OCI-LY1 (cell line): ENCODE measurements at regions not wholly inside any gene's neighbourhood (a gene's known extent, or its start where the extent isn't known, plus 50 kb on each side); places are given as distances from the start of the nearest gene placed in this dataset.
"Not testable (repeated sequence)": the region's sequence is repeated elsewhere in the genome, so short reads cannot be mapped to it uniquely, and the experiment has no call there.

Experiments
- H2AFZ ChIP-seq: fragments of 200-600 bp; sonication (generic), shearing (Covaris generic); 2 replicates; pipeline ENCODE4 v1.6.0; 2014; ENCODE audit warnings: antibody characterized with exemption, mild to moderate bottlenecking, low read length
- H3F3A ChIP-seq: fragments of 200-600 bp; sonication (generic), shearing (Covaris generic); 2 replicates; pipeline ENCODE4 v1.6.0; 2014; ENCODE audit warnings: mild to moderate bottlenecking, antibody characterized with exemption, low read length, moderate library complexity; ENCODE audit not compliant: insufficient read depth
- H3K27ac ChIP-seq: fragments of 200-600 bp; sonication (generic); 2 replicates; pipeline ENCODE4 v1.5.1; 2014; ENCODE audit warnings: low read length, mixed run types, mild to moderate bottlenecking, low read depth; ENCODE audit not compliant: poor library complexity, severe bottlenecking
- H3K27me3 ChIP-seq: fragments of 200-600 bp; sonication (generic); 2 replicates; pipeline ENCODE4 v1.6.0; 2014; ENCODE audit warnings: antibody characterized with exemption, mild to moderate bottlenecking, low read length, moderate library complexity; ENCODE audit not compliant: insufficient read depth
- H3K36me3 ChIP-seq: fragments of 200-600 bp; sonication (generic); 2 replicates; pipeline ENCODE4 v1.6.1; 2014; ENCODE audit warnings: mild to moderate bottlenecking, antibody characterized with exemption, low read length, moderate library complexity, mixed read lengths; ENCODE audit not compliant: insufficient read depth
- H3K4me1 ChIP-seq: fragments of 200-600 bp; sonication (generic); 2 replicates; pipeline ENCODE4 v1.5.1; 2014; ENCODE audit warnings: mild to moderate bottlenecking, low read length, moderate library complexity; ENCODE audit not compliant: insufficient read depth, severe bottlenecking
- H3K4me2 ChIP-seq: fragments of 200-600 bp; sonication (generic), shearing (Covaris generic); 2 replicates; pipeline ENCODE4 v1.6.1; 2014; ENCODE audit warnings: low read length
- H3K4me3 ChIP-seq: fragments of 200-600 bp; sonication (generic); 2 replicates; pipeline ENCODE4 v1.5.1; 2014; ENCODE audit warnings: low read length, low read depth, mild to moderate bottlenecking, mixed read lengths; ENCODE audit not compliant: poor library complexity, severe bottlenecking
- H3K79me2 ChIP-seq: fragments of 200-600 bp; shearing (Covaris generic); 2 replicates; pipeline ENCODE4 v1.6.1; 2016; ENCODE audit warnings: mixed run types, low read length, mixed read lengths; ENCODE audit not compliant: insufficient read depth
- H3K9ac ChIP-seq: fragments of 200-600 bp; sonication (generic), shearing (Covaris generic); 2 replicates; pipeline ENCODE4 v1.6.1; 2014; ENCODE audit warnings: mild to moderate bottlenecking, low read length, mixed read lengths
- H3K9me2 ChIP-seq: fragments of 200-600 bp; sonication (generic), shearing (Covaris generic); 2 replicates; pipeline ENCODE4 v1.6.1; 2014; ENCODE audit warnings: low read depth, mild to moderate bottlenecking, low read length, mixed read lengths
- H3K9me3 ChIP-seq: fragments of 200-600 bp; shearing (Covaris generic); 2 replicates; pipeline ENCODE4 v1.6.1; 2014; ENCODE audit warnings: low read length, mixed read lengths
- H4K20me1 ChIP-seq: fragments of 200-600 bp; sonication (generic), shearing (Covaris generic); 2 replicates; pipeline ENCODE4 v1.6.0; 2016; ENCODE audit warnings: mild to moderate bottlenecking, low read length; ENCODE audit not compliant: insufficient read depth
- CTCF ChIP-seq: fragments of 200-600 bp; sonication (generic), shearing (Covaris generic); IDR thresholded peaks from 2 replicates; pipeline ENCODE4 v1.5.1; 2017; ENCODE audit warnings: mild to moderate bottlenecking, antibody characterized with exemption, low read length, moderate library complexity, mixed read lengths
- EZH2 ChIP-seq: fragments of 200-600 bp; sonication (generic), shearing (Covaris generic); IDR thresholded peaks from 2 replicates; pipeline ENCODE4 v1.8.0; 2017; ENCODE audit warnings: borderline replicate concordance, mixed run types, mild to moderate bottlenecking, antibody characterized with exemption, low read length, moderate library complexity, mixed read lengths

- Histone ChIP-seq H3K4me2 (no peak overlapping the region), H3K4me3 (no peak overlapping the region), H3F3A (no peaks in the 10 kb centered on the region), H3K9me2 (no peaks in the 10 kb centered on the region), H3K79me2 (no peaks in the 10 kb centered on the region), H3K9ac (no peak overlapping the region), H3K4me1 (peaks cover 57% of the 10 kb centered on the region), H4K20me1 (no peaks in the 10 kb centered on the region), H3K27me3 (no peaks in the 10 kb centered on the region), H2AFZ (no peak overlapping the region), H3K27ac (peak overlapping the region; percentile 82), H3K9me3 (no peaks in the 10 kb centered on the region), H3K36me3 (no peaks in the 10 kb centered on the region)
- TF ChIP-seq CTCF: no peak
- no peak for TF ChIP-seq EZH2
These were observed 231.3 kb upstream of the AMIGO2 start for GRCh38 chr12:47311010-47311409.

- no peak overlapping the region for H2AFZ ChIP-seq
- H3K36me3 ChIP-seq: no peaks in the 10 kb centered on the region
- no peak overlapping the region for H3K4me2 ChIP-seq
- no peaks in the 10 kb centered on the region for H3K79me2 ChIP-seq
- peaks cover 36% of the 10 kb centered on the region for H3K4me1 ChIP-seq
- no peaks in the 10 kb centered on the region for H3K9me3 ChIP-seq
- no peaks in the 10 kb centered on the region for H3K27me3 ChIP-seq
- no peaks in the 10 kb centered on the region for H4K20me1 ChIP-seq
- H3K4me3 ChIP-seq: no peak overlapping the region
- no peaks in the 10 kb centered on the region for H3F3A ChIP-seq
- peak overlapping the region; percentile 50 for H3K27ac ChIP-seq
- H3K9me2 ChIP-seq: no peaks in the 10 kb centered on the region
- H3K9ac ChIP-seq: no peak overlapping the region
- no peak for TF ChIP-seq CTCF
- no peak for TF ChIP-seq EZH2
These were observed 228.9 kb upstream of the AMIGO2 start for GRCh38 chr12:47308672-47309071.

GRCh38 chr12:47307680-47308399 lies 228.1 kb upstream of the AMIGO2 start:
- H3K4me3 ChIP-seq: peak overlapping the region; percentile 20
- TF ChIP-seq EZH2: no peak
- TF ChIP-seq CTCF: peak; percentile 92

GRCh38 chr12:47306773-47307679 lies 227.3 kb upstream of the AMIGO2 start:
- H3K27me3 ChIP-seq, H3K9me2 ChIP-seq, H3K9me3 ChIP-seq, H3K79me2 ChIP-seq, H3F3A ChIP-seq, H3K36me3 ChIP-seq, H4K20me1 ChIP-seq, H2AFZ ChIP-seq: not testable (repeated sequence)
- Histone ChIP-seq H3K4me3 (peak overlapping the region; percentile 20), H3K4me1 (peaks cover 37% of the 10 kb centered on the region), H3K27ac (peak overlapping the region; percentile 50), H3K4me2 (peak overlapping the region; percentile 50), H3K9ac (peak overlapping the region; percentile 39)

More at GRCh38 chr12:47307680-47308399, 228.1 kb upstream of the AMIGO2 start:
- H3K4me2 ChIP-seq: peak overlapping the region; percentile 50
- H3K27ac ChIP-seq: peak overlapping the region; percentile 50
- H3F3A ChIP-seq: no peaks in the 10 kb centered on the region
- peak overlapping the region; percentile 39 for H3K9ac ChIP-seq
- H4K20me1 ChIP-seq: no peaks in the 10 kb centered on the region
- H2AFZ ChIP-seq: no peak overlapping the region
- H3K79me2 ChIP-seq: no peaks in the 10 kb centered on the region
- no peaks in the 10 kb centered on the region for H3K27me3 ChIP-seq
- H3K36me3 ChIP-seq: no peaks in the 10 kb centered on the region
- H3K4me1 ChIP-seq: peaks cover 36% of the 10 kb centered on the region
- H3K9me3 ChIP-seq: no peaks in the 10 kb centered on the region
- H3K9me2 ChIP-seq: no peaks in the 10 kb centered on the region
